Adrenal gland (tissue), 5 donors: ENCODE measurements at regions not wholly inside any gene's neighbourhood (a gene's known extent, or its start where the extent isn't known, plus 50 kb on each side); places are given as distances from the start of the nearest gene placed in this dataset.

ENCODE experiments used
- POLR2A ChIP-seq, 2 donors: fragments of 450-650 bp; IDR thresholded peaks; one replicate each; pipeline ENCODE4 v1.6.1; 2017; ENCODE audit warnings: antibody characterized with exemption in 2 of 2, mild to moderate bottlenecking in 2 of 2, moderate library complexity in 1 of 2
- TF ChIP-seq, protein P1 (sequence below), 6 experiments: fragments of 450-650 bp in 4 of 6; fragments of 200-600 bp in 2 of 6; sonication (generic) in 1 of 6; IDR thresholded peaks; 1 replicate in 5 of 6; 2 replicates in 1 of 6; pipeline versions ENCODE4 v1.5.1 to v1.8.0; 2016 to 2021; ENCODE audit warnings: antibody characterized with exemption in 6 of 6, mild to moderate bottlenecking in 2 of 6, moderate library complexity in 1 of 6
- donor health status: DM: no; HTN: no; CAD: no.

DNA sequence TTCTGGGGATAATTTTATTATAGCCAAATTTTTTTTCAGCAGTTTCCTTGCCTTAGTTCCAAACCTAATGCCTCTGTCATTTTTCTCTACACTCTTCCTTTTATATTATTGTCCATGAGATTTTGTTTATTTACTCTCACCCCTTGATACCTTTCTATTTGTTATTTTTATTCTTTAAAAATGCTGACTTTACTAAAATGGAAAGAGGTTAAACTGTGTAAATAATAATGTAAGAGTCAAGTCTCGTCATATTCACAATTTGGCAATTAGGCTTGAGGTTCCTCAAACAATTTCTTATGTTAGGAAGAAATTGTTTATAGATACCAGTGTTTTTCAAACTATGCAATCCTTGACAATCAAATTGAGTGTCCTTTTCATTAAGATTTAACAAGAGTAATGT lies 428.6 kb upstream of the CDH9 start:
- TF ChIP-seq, protein P1, sequence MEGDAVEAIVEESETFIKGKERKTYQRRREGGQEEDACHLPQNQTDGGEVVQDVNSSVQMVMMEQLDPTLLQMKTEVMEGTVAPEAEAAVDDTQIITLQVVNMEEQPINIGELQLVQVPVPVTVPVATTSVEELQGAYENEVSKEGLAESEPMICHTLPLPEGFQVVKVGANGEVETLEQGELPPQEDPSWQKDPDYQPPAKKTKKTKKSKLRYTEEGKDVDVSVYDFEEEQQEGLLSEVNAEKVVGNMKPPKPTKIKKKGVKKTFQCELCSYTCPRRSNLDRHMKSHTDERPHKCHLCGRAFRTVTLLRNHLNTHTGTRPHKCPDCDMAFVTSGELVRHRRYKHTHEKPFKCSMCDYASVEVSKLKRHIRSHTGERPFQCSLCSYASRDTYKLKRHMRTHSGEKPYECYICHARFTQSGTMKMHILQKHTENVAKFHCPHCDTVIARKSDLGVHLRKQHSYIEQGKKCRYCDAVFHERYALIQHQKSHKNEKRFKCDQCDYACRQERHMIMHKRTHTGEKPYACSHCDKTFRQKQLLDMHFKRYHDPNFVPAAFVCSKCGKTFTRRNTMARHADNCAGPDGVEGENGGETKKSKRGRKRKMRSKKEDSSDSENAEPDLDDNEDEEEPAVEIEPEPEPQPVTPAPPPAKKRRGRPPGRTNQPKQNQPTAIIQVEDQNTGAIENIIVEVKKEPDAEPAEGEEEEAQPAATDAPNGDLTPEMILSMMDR (IDR thresholded peaks at IDR 0.05), result no peak
- no peak for TF ChIP-seq POLR2A (IDR thresholded peaks at IDR 0.05)
